HEK293T (cell line): ENCODE measurements at regions not wholly inside any gene's neighbourhood (a gene's known extent, or its start where the extent isn't known, plus 50 kb on each side); places are given as distances from the start of the nearest gene placed in this dataset.

Source experiments
- FOXK2 ChIP-seq: fragments of 450-650 bp; IDR thresholded peaks from 2 replicates; pipeline ENCODE4 v1.6.1; 2016; ENCODE audit warnings: mild to moderate bottlenecking
- HDGF ChIP-seq: fragments of 450-650 bp; IDR thresholded peaks from 2 replicates; pipeline ENCODE4 v1.6.1; 2017; ENCODE audit warnings: antibody characterized with exemption, borderline replicate concordance
- SP1 ChIP-seq: fragments of 450-650 bp; IDR thresholded peaks from 2 replicates; pipeline ENCODE4 v1.6.1; 2017

GRCh38 chr7:25424113-25424512 lies 195.8 kb upstream of the NPVF start:
- no peak for TF ChIP-seq FOXK2
- no peak for TF ChIP-seq SP1
- TF ChIP-seq HDGF = no peak
